ENCODE measurements at regions not wholly inside any gene's neighbourhood (a gene's known extent, or its start where the extent isn't known, plus 50 kb on each side); places are given as distances from the start of the nearest gene placed in this dataset.

- TF ChIP-seq CTCF (IDR thresholded peaks at IDR 0.05) (no peak), POLR2A (IDR thresholded peaks at IDR 0.05) (no peak)
Measured at GRCh38 chr3:157649511-157649910, 146.3 kb upstream of the VEPH1 start.

Data from Peyer's patch (tissue), 4 donors.